Neural progenitor cell (in vitro differentiated cells): ENCODE measurements at regions not wholly inside any gene's neighbourhood (a gene's known extent, or its start where the extent isn't known, plus 50 kb on each side); places are given as distances from the start of the nearest gene placed in this dataset.

ENCODE experiments used
- DNase-seq: peaks from one replicate; pipeline ENCODE4 v3.0.0-alpha.2; 2016; ENCODE audit warnings: low spot score
- H2AFZ ChIP-seq: fragments of 200-600 bp; sonication (generic); replicated peaks from 2 replicates; pipeline ENCODE4 v1.6.1; 2016; ENCODE audit warnings: antibody characterized with exemption
- H3F3A ChIP-seq: fragments of 200-600 bp; sonication (generic); 2 replicates; pipeline ENCODE4 v1.6.1; 2016; ENCODE audit warnings: antibody characterized with exemption, low read depth
- H3K27ac ChIP-seq: fragments of 200-600 bp; sonication (generic); 2 replicates; pipeline ENCODE4 v1.5.1; 2016; ENCODE audit warnings: mild to moderate bottlenecking
- H3K27me3 ChIP-seq: fragments of 200-600 bp; sonication (generic); 2 replicates; pipeline ENCODE4 v1.6.1; 2016; ENCODE audit warnings: mild to moderate bottlenecking, moderate library complexity
- H3K36me3 ChIP-seq: fragments of 200-600 bp; sonication (generic); 2 replicates; pipeline ENCODE4 v1.5.1; 2016
- H3K4me1 ChIP-seq: fragments of 200-600 bp; sonication (generic); 2 replicates; pipeline ENCODE4 v1.6.1; 2016; ENCODE audit warnings: mixed run types
- H3K4me2 ChIP-seq: fragments of 200-600 bp; sonication (generic); 2 replicates; pipeline ENCODE4 v1.6.1; 2016
- H3K4me3 ChIP-seq: fragments of 200-600 bp; sonication (generic); 2 replicates; pipeline ENCODE4 v1.5.1; 2016
- H3K79me2 ChIP-seq: fragments of 200-600 bp; sonication (generic); 2 replicates; pipeline ENCODE4 v1.6.1; 2016; ENCODE audit warnings: low read depth
- H3K9ac ChIP-seq: fragments of 200-600 bp; sonication (generic); 2 replicates; pipeline ENCODE4 v1.6.1; 2016
- H3K9me3 ChIP-seq: fragments of 200-600 bp; sonication (generic); 2 replicates; pipeline ENCODE4 v1.5.1; 2016; ENCODE audit warnings: low read depth
- H4K20me1 ChIP-seq: fragments of 200-600 bp; sonication (generic); 2 replicates; pipeline ENCODE4 v1.6.1; 2016; ENCODE audit warnings: low read depth
- H3K27ac Mint-ChIP-seq: 3 replicates; pipeline ENCODE4 v1.8.0; 2021; ENCODE audit warnings: mixed read lengths
- H3K27me3 Mint-ChIP-seq: 2 replicates; pipeline ENCODE4 v1.8.0; 2022; ENCODE audit warnings: low read depth, mild to moderate bottlenecking, inconsistent platforms, moderate library complexity, mixed read lengths; ENCODE audit not compliant: insufficient read depth
- H3K36me3 Mint-ChIP-seq: 3 replicates; pipeline ENCODE4 v1.8.0; 2021; ENCODE audit warnings: mixed read lengths
- H3K4me1 Mint-ChIP-seq: 3 replicates; pipeline ENCODE4 v1.8.0; 2021; ENCODE audit warnings: mixed read lengths
- H3K4me3 Mint-ChIP-seq: 3 replicates; pipeline ENCODE4 v1.8.0; 2021; ENCODE audit warnings: mild to moderate bottlenecking, moderate library complexity, mixed read lengths
- H3K9me3 Mint-ChIP-seq: 3 replicates; pipeline ENCODE4 v1.8.0; 2020; ENCODE audit warnings: mixed read lengths
- EZH2 ChIP-seq: fragments of 200-600 bp; sonication (generic); IDR thresholded peaks from 2 replicates; pipeline ENCODE4 v1.6.1; 2017; ENCODE audit warnings: antibody characterized with exemption, mild to moderate bottlenecking, moderate library complexity
- EZH2phosphoT487 ChIP-seq: fragments of 200-600 bp; sonication (generic); IDR thresholded peaks from 2 replicates; pipeline ENCODE4 v1.6.1; 2017; ENCODE audit warnings: antibody characterized with exemption
- TF ChIP-seq, protein P1 (sequence below): fragments of 200-600 bp; sonication (generic); IDR thresholded peaks from 2 replicates; pipeline ENCODE4 v1.5.1; 2017; ENCODE audit warnings: antibody characterized with exemption, mild to moderate bottlenecking

GRCh38 chr3:124451630-124452317 lies 278.5 kb upstream of the UMPS start:
- Histone ChIP-seq H3K36me3 (no peaks in the 10 kb centered on the region), H3K4me2 (no peak overlapping the region), H3K27me3 (no peaks in the 10 kb centered on the region), H2AFZ (no peak overlapping the region), H4K20me1 (no peaks in the 10 kb centered on the region), H3K27ac (no peak overlapping the region), H3K4me3 (no peak overlapping the region), H3F3A (no peaks in the 10 kb centered on the region), H3K79me2 (no peaks in the 10 kb centered on the region), H3K9me3 (no peaks in the 10 kb centered on the region), H3K4me1 (no peaks in the 10 kb centered on the region), H3K9ac (no peak overlapping the region)
- TF ChIP-seq EZH2phosphoT487 (no peak), EZH2 (no peak)
- TF ChIP-seq, protein P1, sequence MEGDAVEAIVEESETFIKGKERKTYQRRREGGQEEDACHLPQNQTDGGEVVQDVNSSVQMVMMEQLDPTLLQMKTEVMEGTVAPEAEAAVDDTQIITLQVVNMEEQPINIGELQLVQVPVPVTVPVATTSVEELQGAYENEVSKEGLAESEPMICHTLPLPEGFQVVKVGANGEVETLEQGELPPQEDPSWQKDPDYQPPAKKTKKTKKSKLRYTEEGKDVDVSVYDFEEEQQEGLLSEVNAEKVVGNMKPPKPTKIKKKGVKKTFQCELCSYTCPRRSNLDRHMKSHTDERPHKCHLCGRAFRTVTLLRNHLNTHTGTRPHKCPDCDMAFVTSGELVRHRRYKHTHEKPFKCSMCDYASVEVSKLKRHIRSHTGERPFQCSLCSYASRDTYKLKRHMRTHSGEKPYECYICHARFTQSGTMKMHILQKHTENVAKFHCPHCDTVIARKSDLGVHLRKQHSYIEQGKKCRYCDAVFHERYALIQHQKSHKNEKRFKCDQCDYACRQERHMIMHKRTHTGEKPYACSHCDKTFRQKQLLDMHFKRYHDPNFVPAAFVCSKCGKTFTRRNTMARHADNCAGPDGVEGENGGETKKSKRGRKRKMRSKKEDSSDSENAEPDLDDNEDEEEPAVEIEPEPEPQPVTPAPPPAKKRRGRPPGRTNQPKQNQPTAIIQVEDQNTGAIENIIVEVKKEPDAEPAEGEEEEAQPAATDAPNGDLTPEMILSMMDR: no peak
- Mint-ChIP-seq H3K27me3 (no peaks in the 10 kb centered on the region), H3K9me3 (no peaks in the 10 kb centered on the region), H3K4me1 (peaks cover 4% of the 10 kb centered on the region), H3K4me3 (no peak overlapping the region), H3K27ac (no peak overlapping the region), H3K36me3 (peaks cover 4% of the 10 kb centered on the region)
- DNase-seq: no peak

DNA sequence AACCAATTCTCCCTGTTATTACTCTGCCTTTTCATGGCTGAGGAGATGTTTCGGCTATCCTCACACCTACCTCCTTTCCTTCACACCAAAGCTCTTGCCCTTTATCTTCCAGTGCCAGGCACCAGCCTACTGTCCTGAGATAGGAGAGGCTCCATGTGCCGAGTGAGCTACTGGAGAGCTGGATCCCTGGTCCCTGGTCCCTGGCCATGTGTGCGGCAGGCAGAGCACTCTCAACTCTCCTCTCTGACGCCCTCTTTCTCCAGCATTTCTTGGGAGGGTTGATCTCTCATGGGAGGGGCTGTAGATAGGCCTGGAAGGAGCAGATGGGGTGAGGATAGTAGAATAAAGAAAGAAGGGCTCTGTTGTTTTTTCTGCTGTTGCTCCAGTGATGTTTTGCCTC lies 277.1 kb upstream of the UMPS start:
- H3K4me2 ChIP-seq: no peak overlapping the region
- H3K27ac Mint-ChIP-seq: no peak overlapping the region

GRCh38 chr3:124455891-124456290 lies 274.4 kb upstream of the UMPS start:
- no peaks in the 10 kb centered on the region for H3K79me2 ChIP-seq
- H3K27ac Mint-ChIP-seq: no peak overlapping the region

More for the DNA sequence above, 277.1 kb upstream of the UMPS start:
- Histone ChIP-seq H3K36me3 (no peaks in the 10 kb centered on the region), H3K79me2 (no peaks in the 10 kb centered on the region), H3K9ac (no peak overlapping the region), H2AFZ (no peak overlapping the region), H4K20me1 (no peaks in the 10 kb centered on the region), H3K4me3 (no peak overlapping the region), H3K9me3 (no peaks in the 10 kb centered on the region), H3K27me3 (no peaks in the 10 kb centered on the region), H3F3A (no peaks in the 10 kb centered on the region), H3K27ac (no peak overlapping the region), H3K4me1 (no peaks in the 10 kb centered on the region)
- Mint-ChIP-seq H3K9me3 (no peaks in the 10 kb centered on the region), H3K4me1 (peaks cover 5% of the 10 kb centered on the region), H3K36me3 (peaks cover 9% of the 10 kb centered on the region), H3K4me3 (no peak overlapping the region), H3K27me3 (no peaks in the 10 kb centered on the region)
- TF ChIP-seq EZH2 (no peak), EZH2phosphoT487 (no peak)
- TF ChIP-seq, protein P1: no peak
- DNase-seq: no peak

More at GRCh38 chr3:124455891-124456290, 274.4 kb upstream of the UMPS start:
- H3K9ac ChIP-seq: no peak overlapping the region
- no peaks in the 10 kb centered on the region for H3K4me1 ChIP-seq
- no peak overlapping the region for H3K4me2 ChIP-seq
- no peak for TF ChIP-seq EZH2
- TF ChIP-seq, protein P1: no peak
- no peak for TF ChIP-seq EZH2phosphoT487
- H2AFZ ChIP-seq: no peak overlapping the region
- H3K27me3 Mint-ChIP-seq: peaks cover 2% of the 10 kb centered on the region
- H3K27me3 ChIP-seq: no peaks in the 10 kb centered on the region
- no peaks in the 10 kb centered on the region for H3K9me3 Mint-ChIP-seq
- no peak overlapping the region for H3K27ac ChIP-seq
- H3K9me3 ChIP-seq: no peaks in the 10 kb centered on the region
- no peak overlapping the region for H3K4me3 ChIP-seq
- H3F3A ChIP-seq: no peaks in the 10 kb centered on the region
- peaks cover 5% of the 10 kb centered on the region for H3K4me1 Mint-ChIP-seq
- no peaks in the 10 kb centered on the region for H3K36me3 ChIP-seq
- no peaks in the 10 kb centered on the region for H4K20me1 ChIP-seq
- no peak overlapping the region for H3K4me3 Mint-ChIP-seq
- DNase-seq: no peak
- H3K36me3 Mint-ChIP-seq: peaks cover 10% of the 10 kb centered on the region
